T-cell (primary cell): ENCODE measurements at regions not wholly inside any gene's neighbourhood (a gene's known extent, or its start where the extent isn't known, plus 50 kb on each side); places are given as distances from the start of the nearest gene placed in this dataset.
A peak's percentile ranks its signal among the peaks of the same experiment; 100 is the strongest.

Experiments used
- ATAC-seq, 4 experiments: fragments of 200-7000 bp in 3 of 4; fragments of 150-1000 bp in 1 of 4; cut with Tn5 transposase; replicated peaks in 1 of 4; 1 replicate in 3 of 4; 2 replicates in 1 of 4; pipeline ENCODE4 v1.10.0; 2021; ENCODE audit warnings: moderate library complexity in 3 of 4, mild to moderate bottlenecking in 2 of 4, moderate number of reproducible peaks in 1 of 4
- CTCF ChIA-PET, 2 donors: fragments of 300-600 bp; sonication (Branson Sonifier 250); formaldehyde crosslinking; loops; one replicate each; lab custom pipeline; 2022; ENCODE audit warnings: antibody characterized with exemption in 2 of 2; lab: Charles Lee
- POLR2A ChIA-PET, 2 donors: fragments of 300-600 bp; sonication (Branson Sonifier 250); formaldehyde crosslinking; loops; one replicate each; lab custom pipeline; 2022; ENCODE audit warnings: antibody characterized with exemption in 2 of 2; lab: Charles Lee
- DNase-seq, 35 experiments: peaks; one replicate each; pipeline versions ENCODE4 v3.0.0 to v3.0.0-alpha.2; 2013 to 2023
- H3K27ac ChIP-seq: one replicate; pipeline ENCODE4 v1.5.1; 2013; ENCODE audit warnings: low read length
- H3K27me3 ChIP-seq, 2 experiments: replicated peaks in 1 of 2; 1 replicate in 1 of 2; 2 replicates in 1 of 2; pipeline versions ENCODE4 v1.6.1 to v1.7.0; 2013; ENCODE audit warnings: low read length in 1 of 2, mixed read lengths in 1 of 2; ENCODE audit not compliant: control insufficient read depth in 2 of 2, insufficient read depth in 2 of 2; ENCODE audit errors: extremely low read depth in 1 of 2
- H3K36me3 ChIP-seq, 2 donors: 1 replicate in 1 of 2; 2 replicates in 1 of 2; pipeline versions ENCODE4 v1.6.1 to v1.7.0; 2013; ENCODE audit warnings: low read length in 1 of 2; ENCODE audit not compliant: control insufficient read depth in 2 of 2, insufficient read depth in 1 of 2; ENCODE audit errors: extremely low read depth in 1 of 2
- H3K4me1 ChIP-seq, 2 experiments: 1 replicate in 1 of 2; 2 replicates in 1 of 2; pipeline versions ENCODE4 v1.6.1 to v1.7.0; 2013; ENCODE audit warnings: low read length in 2 of 2, mixed read lengths in 1 of 2; ENCODE audit not compliant: insufficient read depth in 2 of 2, control insufficient read depth in 1 of 2; ENCODE audit errors: extremely low read depth in 1 of 2
- H3K4me3 ChIP-seq, 2 donors: 1 replicate in 1 of 2; 2 replicates in 1 of 2; pipeline versions ENCODE4 v1.5.1 to v1.7.0; 2013; ENCODE audit warnings: mild to moderate bottlenecking in 2 of 2, low read length in 1 of 2, moderate library complexity in 1 of 2; ENCODE audit not compliant: control insufficient read depth in 1 of 2; ENCODE audit errors: extremely low read depth in 1 of 2
- H3K9me3 ChIP-seq: 2 replicates; pipeline ENCODE4 v1.7.0; 2013
- H3K27ac Mint-ChIP-seq, 2 donors: one replicate each; pipeline ENCODE4 v1.8.0; 2020 to 2021; ENCODE audit warnings: mild to moderate bottlenecking in 2 of 2, mixed read lengths in 2 of 2
- H3K27me3 Mint-ChIP-seq, 2 donors: one replicate each; pipeline ENCODE4 v1.8.0; 2021 to 2022; ENCODE audit warnings: mixed read lengths in 2 of 2
- H3K36me3 Mint-ChIP-seq: one replicate; pipeline ENCODE4 v1.8.0; 2021; ENCODE audit warnings: mixed read lengths
- H3K4me1 Mint-ChIP-seq, 3 donors: one replicate each; pipeline ENCODE4 v1.8.0; 2020 to 2022; ENCODE audit warnings: mixed read lengths in 3 of 3, mild to moderate bottlenecking in 1 of 3
- H3K4me3 Mint-ChIP-seq, 3 donors: one replicate each; pipeline ENCODE4 v1.8.0; 2020 to 2022; ENCODE audit warnings: mild to moderate bottlenecking in 3 of 3, mixed read lengths in 3 of 3, moderate library complexity in 3 of 3
- H3K9me3 Mint-ChIP-seq, 3 donors: one replicate each; pipeline ENCODE4 v1.8.0; 2020 to 2022; ENCODE audit warnings: mixed read lengths in 3 of 3
- WGBS: methylation state at CpG from one replicate; pipeline ENCODE4 v1.1.5; 2013; ENCODE audit warnings: missing lambda C conversion rate; ENCODE audit not compliant: insufficient coverage; 5-methylcytosine and 5-hydroxymethylcytosine counted together

GRCh38 chr3:28989646-28990089, 291.2 kb upstream of the RBMS3 start:
- no peaks in the 10 kb centered on the region for H3K4me1 Mint-ChIP-seq
- H3K4me1 ChIP-seq = no peaks in the 10 kb centered on the region
- WGBS = no CpG with 5 or more reads among the region's 2 CpGs
- H3K27me3 Mint-ChIP-seq = no peaks in the 10 kb centered on the region
- ChIA-PET CTCF (interaction anchor here in 1 of 2 donors (0.6 kb wide), 1 partner anchor 549 kb away, joined by 3 read pairs; no protein-coding TSS in a partner anchor), POLR2A (no interaction called here)
- H3K9me3 ChIP-seq = no peaks in the 10 kb centered on the region
- no peaks in the 10 kb centered on the region for H3K36me3 Mint-ChIP-seq
- no peaks in the 10 kb centered on the region for H3K27me3 ChIP-seq
- no peak overlapping the region for H3K27ac ChIP-seq
- DNase-seq (no peak), ATAC-seq (no peak)
- H3K4me3 ChIP-seq = no peak overlapping the region
- H3K4me3 Mint-ChIP-seq = no peak overlapping the region
- H3K36me3 ChIP-seq = no peaks in the 10 kb centered on the region
- no peak overlapping the region for H3K27ac Mint-ChIP-seq
- H3K9me3 Mint-ChIP-seq = peaks cover 0 to 10% (median 0%) of the 10 kb centered on the region in 3 donors

GRCh38 chr3:28994161-28994905, 286.5 kb upstream of the RBMS3 start:
- no peak overlapping the region for H3K27ac ChIP-seq
- no peak overlapping the region for H3K4me3 ChIP-seq
- no peaks in the 10 kb centered on the region for H3K4me1 ChIP-seq
- H3K36me3 Mint-ChIP-seq = no peaks in the 10 kb centered on the region
- H3K36me3 ChIP-seq = no peaks in the 10 kb centered on the region
- no peaks in the 10 kb centered on the region for H3K27me3 ChIP-seq
- peak overlapping the region in 1 of 2 donors; percentile 31 for H3K27ac Mint-ChIP-seq
- H3K27me3 Mint-ChIP-seq = no peaks in the 10 kb centered on the region
- ATAC-seq (no peak), DNase-seq (no peak)
- H3K4me3 Mint-ChIP-seq = no peak overlapping the region
- H3K9me3 ChIP-seq = no peaks in the 10 kb centered on the region
- no peaks in the 10 kb centered on the region for H3K4me1 Mint-ChIP-seq
- ChIA-PET CTCF (no interaction called here), POLR2A (no interaction called here)
- WGBS = no CpG with 5 or more reads among the region's 6 CpGs
- H3K9me3 Mint-ChIP-seq = peaks cover 5 to 23% (median 6%) of the 10 kb centered on the region in 3 donors

- no peaks in the 10 kb centered on the region for H3K9me3 Mint-ChIP-seq
- H3K36me3 Mint-ChIP-seq = no peaks in the 10 kb centered on the region
- H3K9me3 ChIP-seq = no peaks in the 10 kb centered on the region
- H3K4me3 Mint-ChIP-seq = no peak overlapping the region
- no peaks in the 10 kb centered on the region for H3K27me3 ChIP-seq
- DNase-seq (no peak), ATAC-seq (no peak)
- H3K27ac Mint-ChIP-seq = no peak overlapping the region
- 60% methylated on average over 1 of the region's 4 CpGs for WGBS
- H3K4me1 Mint-ChIP-seq = no peaks in the 10 kb centered on the region
- no peak overlapping the region for H3K4me3 ChIP-seq
- no peaks in the 10 kb centered on the region for H3K27me3 Mint-ChIP-seq
- H3K27ac ChIP-seq = no peak overlapping the region
- CTCF ChIA-PET = no interaction called here
- H3K36me3 ChIP-seq = no peaks in the 10 kb centered on the region
- POLR2A ChIA-PET = no interaction called here
- no peaks in the 10 kb centered on the region for H3K4me1 ChIP-seq
Measured at GRCh38 chr3:29004885-29005599, 275.8 kb upstream of the RBMS3 start.

GRCh38 chr3:29005862-29006261, 275.0 kb upstream of the RBMS3 start:
- no peak overlapping the region for H3K27ac ChIP-seq
- no peaks in the 10 kb centered on the region for H3K27me3 Mint-ChIP-seq
- no peak for ATAC-seq
- H3K36me3 ChIP-seq = no peaks in the 10 kb centered on the region
- H3K4me1 ChIP-seq = no peaks in the 10 kb centered on the region
- H3K4me3 ChIP-seq = no peak overlapping the region
- H3K9me3 ChIP-seq = no peaks in the 10 kb centered on the region
- H3K4me1 Mint-ChIP-seq = no peaks in the 10 kb centered on the region
- POLR2A ChIA-PET = no interaction called here
- no peak overlapping the region for H3K27ac Mint-ChIP-seq
- no peaks in the 10 kb centered on the region for H3K36me3 Mint-ChIP-seq
- no peak for DNase-seq
- CTCF ChIA-PET = no interaction called here
- no peaks in the 10 kb centered on the region for H3K27me3 ChIP-seq
- H3K4me3 Mint-ChIP-seq = no peak overlapping the region
- no peaks in the 10 kb centered on the region for H3K9me3 Mint-ChIP-seq

GRCh38 chr3:29011441-29011840, 269.4 kb upstream of the RBMS3 start:
- no peaks in the 10 kb centered on the region for H3K36me3 ChIP-seq
- CTCF ChIA-PET = no interaction called here
- no peak overlapping the region for H3K27ac Mint-ChIP-seq
- no peak overlapping the region for H3K4me3 Mint-ChIP-seq
- H3K4me3 ChIP-seq = no peak overlapping the region
- no peak for DNase-seq
- no peak for ATAC-seq
- H3K4me1 ChIP-seq = no peaks in the 10 kb centered on the region
- H3K27me3 ChIP-seq = no peaks in the 10 kb centered on the region
- H3K4me1 Mint-ChIP-seq = no peaks in the 10 kb centered on the region
- H3K36me3 Mint-ChIP-seq = no peaks in the 10 kb centered on the region
- no peaks in the 10 kb centered on the region for H3K9me3 ChIP-seq
- POLR2A ChIA-PET = no interaction called here
- H3K27ac ChIP-seq = no peak overlapping the region
- H3K9me3 Mint-ChIP-seq = no peaks in the 10 kb centered on the region
- no CpG with 5 or more reads among the region's 2 CpGs for WGBS
- H3K27me3 Mint-ChIP-seq = no peaks in the 10 kb centered on the region

GRCh38 chr3:29011966-29012365, 268.9 kb upstream of the RBMS3 start:
- no peak overlapping the region for H3K4me3 ChIP-seq
- H3K36me3 ChIP-seq = no peaks in the 10 kb centered on the region
- no peaks in the 10 kb centered on the region for H3K9me3 ChIP-seq
- H3K4me3 Mint-ChIP-seq = no peak overlapping the region
- H3K4me1 Mint-ChIP-seq = no peaks in the 10 kb centered on the region
- no peak overlapping the region for H3K27ac ChIP-seq
- H3K27me3 Mint-ChIP-seq = no peaks in the 10 kb centered on the region
- H3K4me1 ChIP-seq = no peaks in the 10 kb centered on the region
- POLR2A ChIA-PET = no interaction called here
- ATAC-seq = no peak
- no peak for DNase-seq
- H3K27me3 ChIP-seq = no peaks in the 10 kb centered on the region
- CTCF ChIA-PET = no interaction called here
- WGBS = no CpG with 5 or more reads among the region's 3 CpGs
- no peaks in the 10 kb centered on the region for H3K9me3 Mint-ChIP-seq
- H3K27ac Mint-ChIP-seq = no peak overlapping the region
- H3K36me3 Mint-ChIP-seq = no peaks in the 10 kb centered on the region
